ENCODE measurements at regions not wholly inside any gene's neighbourhood (a gene's known extent, or its start where the extent isn't known, plus 50 kb on each side); places are given as distances from the start of the nearest gene placed in this dataset.

DNA sequence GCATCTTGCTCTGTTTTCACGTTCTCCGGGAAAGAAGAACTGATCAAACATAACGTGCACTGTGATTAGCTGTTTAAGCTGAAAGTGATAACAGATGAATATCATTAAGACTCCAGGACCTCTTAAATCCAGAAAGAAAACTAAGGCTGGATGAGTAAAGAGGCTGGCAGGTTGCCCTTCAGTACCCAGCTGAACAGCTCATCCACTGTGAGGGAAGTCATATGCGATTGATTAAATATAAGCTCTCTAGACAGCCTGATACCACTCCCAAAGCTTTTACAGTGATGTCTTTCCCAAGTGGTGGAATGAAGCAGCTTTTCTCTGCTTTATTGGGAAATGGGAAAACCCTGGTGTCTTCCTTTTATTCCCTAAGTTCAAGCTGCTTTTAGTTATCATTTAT, 116.9 kb downstream of the EFNB2 start:
- no peak overlapping the region for H3K27ac ChIP-seq (ENCODE audit: insufficient read depth, low read length)
- no peaks in the 10 kb centered on the region for H3K4me1 ChIP-seq (ENCODE audit: control insufficient read depth, insufficient read depth, low read length)
- H2AFZ ChIP-seq (replicated peaks; ENCODE audit: low read length, poor library complexity): no peak overlapping the region
- in situ Hi-C loops (cut with MboI; ENCODE audit: low sequenced_read_pairs) (no loop called here), intact Hi-C loops (cut with micrococcal nuclease) (no loop called here), dilution Hi-C loops (cut with HindIII; ENCODE audit: low sequenced_read_pairs, unreplicated experiment) (no loop called here)
- no peak overlapping the region for H3K23ac ChIP-seq (ENCODE audit: low read depth, low read length)
- H2AK9ac ChIP-seq (replicated peaks; ENCODE audit: low read depth, low read length, poor library complexity): no peak overlapping the region
- H4K91ac ChIP-seq (ENCODE audit: insufficient read depth, low read depth, low read length): no peak overlapping the region
- H3K4me3 ChIP-seq (ENCODE audit: insufficient read depth, low read depth, low read length): no peak overlapping the region
- TF ChIP-seq MAZ (IDR thresholded peaks at IDR 0.05; ENCODE audit: borderline replicate concordance, low read depth, low read length): no peak
- no peak for TF ChIP-seq RCOR1 (IDR thresholded peaks at IDR 0.05; ENCODE audit: insufficient replicate concordance, low read length)
- no peak for TF ChIP-seq RAD21 (IDR thresholded peaks at IDR 0.05; ENCODE audit: low read length)
- TF ChIP-seq BHLHE40 (IDR thresholded peaks at IDR 0.05; ENCODE audit: low read depth, low read length): no peak
- TF ChIP-seq CEBPB (IDR thresholded peaks at IDR 0.05; ENCODE audit: low read depth, low read length): no peak
- TF ChIP-seq MAFK (IDR thresholded peaks at IDR 0.05; ENCODE audit: low read depth, low read length): no peak
- TF ChIP-seq, protein P1, sequence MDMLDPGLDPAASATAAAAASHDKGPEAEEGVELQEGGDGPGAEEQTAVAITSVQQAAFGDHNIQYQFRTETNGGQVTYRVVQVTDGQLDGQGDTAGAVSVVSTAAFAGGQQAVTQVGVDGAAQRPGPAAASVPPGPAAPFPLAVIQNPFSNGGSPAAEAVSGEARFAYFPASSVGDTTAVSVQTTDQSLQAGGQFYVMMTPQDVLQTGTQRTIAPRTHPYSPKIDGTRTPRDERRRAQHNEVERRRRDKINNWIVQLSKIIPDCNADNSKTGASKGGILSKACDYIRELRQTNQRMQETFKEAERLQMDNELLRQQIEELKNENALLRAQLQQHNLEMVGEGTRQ (IDR thresholded peaks at IDR 0.05; ENCODE audit: low read depth, low read length): no peak
- no peak for TF ChIP-seq SMC3 (IDR thresholded peaks at IDR 0.05; ENCODE audit: low read depth, low read length)
- ChIA-PET CTCF (no interaction called here), POLR2A (ENCODE audit: unreplicated experiment) (no interaction called here)
- H3K4me2 ChIP-seq (ENCODE audit: low read depth, low read length): no peak overlapping the region
- BruUV-seq (replicated peaks): no TSS peak
- H2AK5ac ChIP-seq (ENCODE audit: low read depth, low read length): no peak overlapping the region
- whole genome bisulfite sequencing, 2 experiments (ENCODE audit: extremely low coverage in 2 of 2, insufficient read length in 1 of 2): no CpG with 5 or more reads among the region's 4 CpGs
- H2BK15ac ChIP-seq (ENCODE audit: low read depth, low read length): no peak overlapping the region
- no peak overlapping the region for H3K9ac ChIP-seq (ENCODE audit: low read depth, low read length)
- no peaks in the 10 kb centered on the region for H4K20me1 ChIP-seq (ENCODE audit: insufficient read depth, low read length)
- H3K27me3 ChIP-seq (ENCODE audit: control insufficient read depth, insufficient read depth, low read length): peaks cover 5% of the 10 kb centered on the region
- no peak overlapping the region for H2BK20ac ChIP-seq (ENCODE audit: low read depth, low read length)
- H4K5ac ChIP-seq (ENCODE audit: low read depth, low read length): no peak overlapping the region
- no peak overlapping the region for H3K14ac ChIP-seq (replicated peaks; ENCODE audit: low read depth, low read length)
- no peaks in the 10 kb centered on the region for H3K9me1 ChIP-seq (ENCODE audit: insufficient read depth, low read length)
- H2BK5ac ChIP-seq (ENCODE audit: low read depth, low read length, poor library complexity, severe bottlenecking): no peak overlapping the region
- DNase-seq (peak; percentile 74), ATAC-seq (ENCODE audit: low read depth) (peak; percentile 70)
- no peaks in the 10 kb centered on the region for H3K9me3 ChIP-seq (ENCODE audit: control insufficient read depth, insufficient read depth, low read length)
- H3K79me1 ChIP-seq (ENCODE audit: low read depth in 1 of 2, low read length in 2 of 2): no peaks in the 10 kb centered on the region
- no peak overlapping the region for H2BK120ac ChIP-seq (ENCODE audit: low read depth, low read length)
- H3K4ac ChIP-seq (ENCODE audit: low read depth, low read length): no peak overlapping the region
- no peak overlapping the region for H4K8ac ChIP-seq (ENCODE audit: low read depth in 2 of 2, low read length in 2 of 2)
- H3K56ac ChIP-seq (ENCODE audit: extremely low read depth, insufficient read depth, low read length): no peak overlapping the region
- no peaks in the 10 kb centered on the region for H3K36me3 ChIP-seq (ENCODE audit: control insufficient read depth, insufficient read depth, low read length)
- no peak overlapping the region for H3K18ac ChIP-seq (ENCODE audit: low read depth, low read length)

Measured in IMR-90 (cell line).